Neural crest cell (in vitro differentiated cells): ENCODE measurements at regions not wholly inside any gene's neighbourhood (a gene's known extent, or its start where the extent isn't known, plus 50 kb on each side); places are given as distances from the start of the nearest gene placed in this dataset.
"Not testable (repeated sequence)": the region's sequence is repeated elsewhere in the genome, so short reads cannot be mapped to it uniquely, and the experiment has no call there.

ENCODE experiments used
- DNase-seq: peaks from one replicate; pipeline ENCODE4 v3.0.0; 2021; ENCODE audit warnings: low read depth, mixed read lengths, low spot score
- H3K27ac Mint-ChIP-seq: one replicate; pipeline ENCODE4 v1.8.0; 2021; ENCODE audit warnings: mild to moderate bottlenecking, mixed read lengths; ENCODE audit not compliant: unreplicated experiment
- H3K27me3 Mint-ChIP-seq: 2 replicates; pipeline ENCODE4 v1.8.0; 2021; ENCODE audit warnings: low read depth, mild to moderate bottlenecking, mixed read lengths
- H3K36me3 Mint-ChIP-seq: 2 replicates; pipeline ENCODE4 v1.8.0; 2021; ENCODE audit warnings: low read depth, mild to moderate bottlenecking, mixed read lengths
- H3K4me1 Mint-ChIP-seq: 2 replicates; pipeline ENCODE4 v1.8.0; 2021; ENCODE audit warnings: mixed read lengths
- H3K4me3 Mint-ChIP-seq: one replicate; pipeline ENCODE4 v1.8.0; 2021; ENCODE audit warnings: mild to moderate bottlenecking, mixed read lengths
- H3K9me3 Mint-ChIP-seq: 2 replicates; pipeline ENCODE4 v1.8.0; 2021; ENCODE audit warnings: mixed read lengths
- CTCF ChIP-seq: fragments of 200-600 bp; sonication (generic); conservative IDR thresholded peaks from 2 replicates; pipeline ENCODE4 v1.5.0; 2021; ENCODE audit warnings: antibody characterized with exemption, mild to moderate bottlenecking

- Mint-ChIP-seq H3K27ac (peak overlapping the region; percentile 83), H3K36me3 (peaks cover 7% of the 10 kb centered on the region), H3K27me3 (no peaks in the 10 kb centered on the region), H3K4me1 (peaks cover 28% of the 10 kb centered on the region), H3K4me3 (peak overlapping the region; percentile 0), H3K9me3 (peaks cover 14% of the 10 kb centered on the region)
- TF ChIP-seq CTCF, result no peak
- no peak for DNase-seq
These were observed 866.0 kb upstream of the ACVR2A start for GRCh38 chr2:146978577-146979555.

GRCh38 chr2:146970981-146971380, 873.8 kb upstream of the ACVR2A start:
- peaks cover 26% of the 10 kb centered on the region for H3K9me3 Mint-ChIP-seq
- not testable (repeated sequence) for H3K27me3 Mint-ChIP-seq

GRCh38 chr2:146969703-146970102, 875.1 kb upstream of the ACVR2A start:
- not testable (repeated sequence) for H3K4me3 Mint-ChIP-seq, H3K27ac Mint-ChIP-seq, DNase-seq, H3K4me1 Mint-ChIP-seq, H3K27me3 Mint-ChIP-seq
- Mint-ChIP-seq H3K9me3 (peaks cover 23% of the 10 kb centered on the region), H3K36me3 (peaks cover 31% of the 10 kb centered on the region)

More at GRCh38 chr2:146970981-146971380, 873.8 kb upstream of the ACVR2A start:
- peaks cover 31% of the 10 kb centered on the region for H3K36me3 Mint-ChIP-seq
- not testable (repeated sequence) for H3K4me1 Mint-ChIP-seq, H3K27ac Mint-ChIP-seq, H3K4me3 Mint-ChIP-seq, DNase-seq

GRCh38 chr2:146964494-146964893, 880.3 kb upstream of the ACVR2A start:
- no peak overlapping the region for H3K27ac Mint-ChIP-seq
- H3K4me1 Mint-ChIP-seq, result peaks cover 7% of the 10 kb centered on the region
- no peak for DNase-seq
- no peak overlapping the region for H3K4me3 Mint-ChIP-seq
- no peak for TF ChIP-seq CTCF
- H3K36me3 Mint-ChIP-seq, result peaks cover 9% of the 10 kb centered on the region
- no peaks in the 10 kb centered on the region for H3K27me3 Mint-ChIP-seq
- H3K9me3 Mint-ChIP-seq, result peaks cover 10% of the 10 kb centered on the region

GRCh38 chr2:146954544-146954943, 890.3 kb upstream of the ACVR2A start:
- Mint-ChIP-seq H3K27ac (no peak overlapping the region), H3K27me3 (no peaks in the 10 kb centered on the region), H3K4me3 (no peak overlapping the region), H3K9me3 (no peaks in the 10 kb centered on the region), H3K4me1 (peaks cover 8% of the 10 kb centered on the region), H3K36me3 (no peaks in the 10 kb centered on the region)
- no peak for TF ChIP-seq CTCF
- no peak for DNase-seq

GRCh38 chr2:146952696-146953095, 892.1 kb upstream of the ACVR2A start:
- Mint-ChIP-seq H3K9me3 (no peaks in the 10 kb centered on the region), H3K27me3 (no peaks in the 10 kb centered on the region), H3K4me1 (peaks cover 8% of the 10 kb centered on the region), H3K4me3 (no peak overlapping the region), H3K36me3 (no peaks in the 10 kb centered on the region), H3K27ac (no peak overlapping the region)
- no peak for TF ChIP-seq CTCF
- no peak for DNase-seq
